ENCODE measurements at regions not wholly inside any gene's neighbourhood (a gene's known extent, or its start where the extent isn't known, plus 50 kb on each side); places are given as distances from the start of the nearest gene placed in this dataset.

GRCh38 chr13:55361141-55361540 is 1779.6 kb upstream of the PRR20A start:
- H3K27me3 ChIP-seq, result no peaks in the 10 kb centered on the region
- H3K9me3 ChIP-seq, result no peaks in the 10 kb centered on the region
- TF ChIP-seq CTCF (IDR thresholded peaks at IDR 0.05), result no peak
- H3K36me3 ChIP-seq, result no peaks in the 10 kb centered on the region
- DNase-seq (no peak), ATAC-seq (no peak)
- no peak overlapping the region for H3K27ac ChIP-seq
- intact Hi-C loops (cut with DNase I), result no loop called here
- no peak overlapping the region for H3K4me3 ChIP-seq
- H3K4me1 ChIP-seq, result no peaks in the 10 kb centered on the region

GRCh38 chr13:55366676-55367075 is 1774.0 kb upstream of the PRR20A start:
- no peak for ATAC-seq
- no peak for DNase-seq
- H3K36me3 ChIP-seq, result no peaks in the 10 kb centered on the region
- no peaks in the 10 kb centered on the region for H3K9me3 ChIP-seq
- TF ChIP-seq CTCF (IDR thresholded peaks at IDR 0.05), result no peak
- no peak overlapping the region for H3K4me3 ChIP-seq
- H3K4me1 ChIP-seq, result no peaks in the 10 kb centered on the region
- intact Hi-C loops (cut with DNase I), result no loop called here
- H3K27me3 ChIP-seq, result no peaks in the 10 kb centered on the region
- H3K27ac ChIP-seq, result no peak overlapping the region

GRCh38 chr13:55394470-55394869 is 1746.2 kb upstream of the PRR20A start:
- H3K4me1 ChIP-seq, result no peaks in the 10 kb centered on the region
- H3K4me3 ChIP-seq, result no peak overlapping the region
- ATAC-seq (no peak), DNase-seq (no peak)
- H3K36me3 ChIP-seq, result no peaks in the 10 kb centered on the region
- no peaks in the 10 kb centered on the region for H3K27me3 ChIP-seq
- no peak for TF ChIP-seq CTCF (IDR thresholded peaks at IDR 0.05)
- intact Hi-C loops (cut with DNase I), result no loop called here
- H3K27ac ChIP-seq, result no peak overlapping the region
- H3K9me3 ChIP-seq, result peaks cover 7% of the 10 kb centered on the region

- intact Hi-C loops (cut with DNase I), result no loop called here
- Histone ChIP-seq H3K27me3 (no peaks in the 10 kb centered on the region), H3K4me3 (no peak overlapping the region), H3K9me3 (no peaks in the 10 kb centered on the region), H3K27ac (no peak overlapping the region), H3K4me1 (no peaks in the 10 kb centered on the region), H3K36me3 (no peaks in the 10 kb centered on the region)
- DNase-seq (no peak), ATAC-seq (no peak)
- no peak for TF ChIP-seq CTCF (IDR thresholded peaks at IDR 0.05)
Measured at GRCh38 chr13:55402870-55403269, 1737.8 kb upstream of the PRR20A start.

GRCh38 chr13:55403887-55404487 is 1736.7 kb upstream of the PRR20A start:
- no peak for TF ChIP-seq CTCF (IDR thresholded peaks at IDR 0.05)
- H3K9me3 ChIP-seq, result no peaks in the 10 kb centered on the region
- H3K4me1 ChIP-seq, result no peaks in the 10 kb centered on the region
- DNase-seq, result no peak
- H3K27ac ChIP-seq, result no peak overlapping the region
- H3K27me3 ChIP-seq, result no peaks in the 10 kb centered on the region
- ATAC-seq, result no peak
- intact Hi-C loops (cut with DNase I), result no loop called here
- H3K36me3 ChIP-seq, result no peaks in the 10 kb centered on the region
- H3K4me3 ChIP-seq, result no peak overlapping the region

Data from upper lobe of right lung (tissue), 1 donor.